K562 (cell line): ENCODE measurements at regions not wholly inside any gene's neighbourhood (a gene's known extent, or its start where the extent isn't known, plus 50 kb on each side); places are given as distances from the start of the nearest gene placed in this dataset.

ENCODE experiments used
- ATAC-seq: fragments of 200-7000 bp; cut with Tn5 transposase; 3 replicates; pipeline ENCODE4 v1.9.1; 2020; ENCODE audit warnings: moderate library complexity
- BruUV-seq: library from RNA; stranded (reverse); fragments of 400-500 nt; replicated peaks from 2 replicates; lab custom pipeline; 2021; lab: Mats Ljungman, UMichigan
- CTCF ChIA-PET: fragments of 300-600 bp; formaldehyde crosslinking; extraction: SDS; loops from one replicate; lab custom pipeline; 2021; ENCODE audit warnings: low intra/inter-chr PET ratio; lab: Yijun Ruan, JAX
- POLR2A ChIA-PET: fragments of 300-600, 350-650 bp; sonication (Branson Sonifier 250); formaldehyde crosslinking; extraction: SDS; loops from one replicate; lab custom pipeline; 2021; ENCODE audit warnings: antibody characterized with exemption, inconsistent platforms; lab: Yijun Ruan, JAX
- DNase-seq, 4 experiments: peaks; one replicate each; pipeline versions ENCODE4 v3.0.0 to v3.0.0-alpha.2; 2011 to 2018; ENCODE audit warnings: low spot score in 3 of 4, mixed read lengths in 3 of 4; ENCODE audit errors: extremely low read depth in 1 of 4
- FAIRE-seq: peaks from 2 replicates; lab custom pipeline; 2011; peaks lifted over from hg19 to GRCh38; lab: Jason Lieb, UNC
- H2AFZ ChIP-seq: 2 replicates; pipeline ENCODE4 v1.6.0; 2011; ENCODE audit warnings: low read depth, low read length, control low read depth, inconsistent platforms
- H3K27ac ChIP-seq: fragments of 200-600 bp; 3 replicates; pipeline ENCODE4 v1.8.0; 2011; ENCODE audit warnings: low read depth, mild to moderate bottlenecking, control low read depth, inconsistent platforms, low read length, moderate library complexity, mixed read lengths; ENCODE audit errors: extremely low read depth
- H3K27me3 ChIP-seq, 2 experiments: fragments of 300-600 bp in 1 of 2; 2 replicates in 1 of 2; 3 replicates in 1 of 2; pipeline versions ENCODE4 v1.6.0 to v1.8.0; 2011; ENCODE audit warnings: inconsistent platforms in 2 of 2, low read length in 2 of 2, mild to moderate bottlenecking in 1 of 2, mixed read lengths in 1 of 2, moderate library complexity in 1 of 2; ENCODE audit not compliant: control insufficient read depth in 2 of 2, insufficient read depth in 2 of 2
- H3K36me3 ChIP-seq: fragments of 300-600 bp; 3 replicates; pipeline ENCODE4 v1.8.0; 2011; ENCODE audit warnings: mild to moderate bottlenecking, low read length, inconsistent platforms; ENCODE audit not compliant: control insufficient read depth, insufficient read depth
- H3K4me1 ChIP-seq, 2 experiments: fragments of 200-600 bp in 1 of 2; replicated peaks in 1 of 2; 2 replicates in 1 of 2; 3 replicates in 1 of 2; pipeline versions ENCODE4 v1.5.1 to v1.8.0; 2011; ENCODE audit warnings: inconsistent platforms in 2 of 2, low read length in 2 of 2, mild to moderate bottlenecking in 1 of 2, mixed read lengths in 1 of 2, moderate library complexity in 1 of 2; ENCODE audit not compliant: control insufficient read depth in 2 of 2, insufficient read depth in 2 of 2
- H3K4me2 ChIP-seq: 2 replicates; pipeline ENCODE4 v1.6.1; 2011; ENCODE audit warnings: low read length, control low read depth, inconsistent platforms, mixed read lengths; ENCODE audit not compliant: insufficient read depth
- H3K4me3 ChIP-seq: fragments of 200-600 bp; sonication (generic), shearing (Covaris generic); 2 replicates; pipeline ENCODE4 v1.5.1; 2016; ENCODE audit warnings: control low read depth, inconsistent platforms
- H3K79me2 ChIP-seq: fragments of 200-600 bp; 3 replicates; pipeline ENCODE4 v1.8.0; 2011; ENCODE audit warnings: low read length, inconsistent platforms; ENCODE audit not compliant: control insufficient read depth, insufficient read depth
- H3K9ac ChIP-seq, 2 experiments: 2 replicates each; pipeline versions ENCODE4 v1.6.0 to v1.6.1; 2011; ENCODE audit warnings: low read depth in 2 of 2, low read length in 2 of 2, control low read depth in 1 of 2, inconsistent platforms in 1 of 2, mild to moderate bottlenecking in 1 of 2, mixed read lengths in 1 of 2; ENCODE audit not compliant: insufficient read depth in 1 of 2
- H3K9me1 ChIP-seq: one replicate; pipeline ENCODE4 v1.6.0; 2011; ENCODE audit warnings: inconsistent platforms, mild to moderate bottlenecking, low read length, moderate library complexity; ENCODE audit not compliant: control insufficient read depth, insufficient read depth
- H3K9me3 ChIP-seq: replicated peaks from 2 replicates; pipeline ENCODE4 v1.5.1; 2011; ENCODE audit warnings: low read depth, low read length, inconsistent platforms; ENCODE audit not compliant: control insufficient read depth, insufficient read depth
- H4K20me1 ChIP-seq: replicated peaks from 2 replicates; pipeline ENCODE4 v1.6.1; 2011; ENCODE audit warnings: low read length, inconsistent platforms, mixed read lengths; ENCODE audit not compliant: control insufficient read depth, insufficient read depth
- BMI1 ChIP-seq: fragments of 150-350 bp; IDR thresholded peaks from 2 replicates; pipeline ENCODE4 v1.6.1; 2014; ENCODE audit warnings: low read length
- CCNT2 ChIP-seq: IDR thresholded peaks from 2 replicates; pipeline ENCODE4 v1.6.1; 2011; ENCODE audit warnings: borderline replicate concordance, low read depth, mild to moderate bottlenecking, moderate library complexity, mixed read lengths, low read length; ENCODE audit not compliant: insufficient read length; ENCODE audit errors: extremely low read depth
- WGBS: fragments of 100-300 bp; shearing (Covaris generic); methylation state at CpG from one replicate; pipeline ENCODE4 v1.1.6; 2016; ENCODE audit warnings: low coverage, mixed read lengths; ENCODE audit not compliant: insufficient coverage; ENCODE audit errors: missing lambda C conversion rate; 5-methylcytosine and 5-hydroxymethylcytosine counted together
- in situ Hi-C: fragments of 300-500 bp; cut with MboI; formaldehyde crosslinking; loops from 4 replicates; pipeline ENCODE4 v1.15.0; 2018; ENCODE audit warnings: inconsistent platforms, mixed read lengths
- intact Hi-C: fragments of 100-400 bp; cut with micrococcal nuclease; formaldehyde crosslinking; loops from 2 replicates; pipeline ENCODE4 v1.14.2; 2022
- TF ChIP-seq, protein P1 (sequence below): fragments of 450-650 bp; formaldehyde crosslinking; IDR thresholded peaks from 2 replicates; pipeline ENCODE4 v1.4.0; 2020; ENCODE audit warnings: mild to moderate bottlenecking, moderate library complexity

DNA sequence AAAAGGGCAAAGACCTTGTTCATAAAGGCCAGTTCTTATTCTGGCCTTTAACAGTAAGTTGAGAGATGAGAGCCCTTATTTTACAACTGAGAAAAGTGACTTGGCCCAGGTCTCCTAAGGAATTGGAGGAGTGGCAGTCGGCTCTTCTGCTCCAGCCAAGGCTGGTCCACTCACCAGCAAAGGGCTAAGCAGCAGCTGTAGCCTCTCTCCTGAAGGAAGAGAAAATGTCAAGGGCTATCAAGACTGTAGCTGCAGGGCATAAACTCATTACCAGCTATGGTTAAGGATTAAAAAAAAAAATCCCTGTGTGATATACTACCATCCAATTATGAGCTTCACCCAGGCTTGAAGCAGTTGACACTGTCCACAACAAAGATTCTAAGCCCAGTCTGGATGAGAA is 138.6 kb upstream of the RAD23B start:
- Histone ChIP-seq H3K36me3 (no peaks in the 10 kb centered on the region), H3K4me2 (no peak overlapping the region), H3K9ac (no peak overlapping the region), H2AFZ (no peak overlapping the region), H3K4me1 (no peaks in the 10 kb centered on the region), H4K20me1 (no peaks in the 10 kb centered on the region), H3K27ac (no peak overlapping the region), H3K4me3 (no peak overlapping the region), H3K79me2 (no peaks in the 10 kb centered on the region), H3K9me1 (no peaks in the 10 kb centered on the region), H3K9me3 (no peaks in the 10 kb centered on the region), H3K27me3 (no peaks in the 10 kb centered on the region)
- DNase-seq (no peak), FAIRE-seq (no peak), ATAC-seq (no peak)
- no peak for TF ChIP-seq BMI1
- TF ChIP-seq, protein P1, sequence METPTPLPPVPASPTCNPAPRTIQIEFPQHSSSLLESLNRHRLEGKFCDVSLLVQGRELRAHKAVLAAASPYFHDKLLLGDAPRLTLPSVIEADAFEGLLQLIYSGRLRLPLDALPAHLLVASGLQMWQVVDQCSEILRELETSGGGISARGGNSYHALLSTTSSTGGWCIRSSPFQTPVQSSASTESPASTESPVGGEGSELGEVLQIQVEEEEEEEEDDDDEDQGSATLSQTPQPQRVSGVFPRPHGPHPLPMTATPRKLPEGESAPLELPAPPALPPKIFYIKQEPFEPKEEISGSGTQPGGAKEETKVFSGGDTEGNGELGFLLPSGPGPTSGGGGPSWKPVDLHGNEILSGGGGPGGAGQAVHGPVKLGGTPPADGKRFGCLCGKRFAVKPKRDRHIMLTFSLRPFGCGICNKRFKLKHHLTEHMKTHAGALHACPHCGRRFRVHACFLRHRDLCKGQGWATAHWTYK (CRISPR knock-in tag) = no peak
- WGBS = 0% methylated on average over 1 of the region's 1 CpG
- CTCF ChIA-PET = no interaction called here
- POLR2A ChIA-PET = no interaction called here
- intact Hi-C loops (no loop called here), in situ Hi-C loops (no loop called here)
- no TSS peak for BruUV-seq

DNA sequence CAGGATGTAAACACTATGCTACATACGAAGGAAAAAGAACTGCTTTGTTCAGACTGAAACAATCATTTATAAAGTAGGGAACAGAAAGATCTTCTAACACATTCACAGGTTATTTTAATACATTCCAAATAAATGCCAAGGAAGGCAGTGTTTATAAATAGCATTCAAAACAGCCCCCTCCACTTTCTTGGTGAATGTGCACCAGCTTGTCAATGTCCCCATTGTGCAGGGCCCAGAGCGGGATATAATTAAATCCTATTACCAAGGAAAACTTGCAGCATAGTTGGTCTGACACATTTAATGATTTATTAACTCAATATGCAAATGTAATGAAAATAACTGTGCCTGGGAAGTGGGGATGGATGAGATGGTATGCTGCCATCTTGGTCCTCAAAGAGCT is 135.9 kb upstream of the RAD23B start:
- DNase-seq (no peak), ATAC-seq (no peak), FAIRE-seq (no peak)
- intact Hi-C loops (no loop called here), in situ Hi-C loops (no loop called here)
- no TSS peak for BruUV-seq
- Histone ChIP-seq H3K79me2 (no peaks in the 10 kb centered on the region), H2AFZ (no peak overlapping the region), H4K20me1 (no peaks in the 10 kb centered on the region), H3K9ac (no peak overlapping the region), H3K27me3 (no peaks in the 10 kb centered on the region), H3K36me3 (no peaks in the 10 kb centered on the region), H3K4me2 (no peak overlapping the region), H3K27ac (no peak overlapping the region), H3K9me3 (no peaks in the 10 kb centered on the region), H3K9me1 (no peaks in the 10 kb centered on the region), H3K4me3 (no peak overlapping the region), H3K4me1 (no peaks in the 10 kb centered on the region)
- no peak for TF ChIP-seq CCNT2
- CTCF ChIA-PET = no interaction called here
- POLR2A ChIA-PET = no interaction called here
- 3% methylated on average over 2 of the region's 2 CpGs for WGBS
